GM04503 (cell line): ENCODE measurements at regions not wholly inside any gene's neighbourhood (a gene's known extent, or its start where the extent isn't known, plus 50 kb on each side); places are given as distances from the start of the nearest gene placed in this dataset.
"Not testable (repeated sequence)": the region's sequence is repeated elsewhere in the genome, so short reads cannot be mapped to it uniquely, and the experiment has no call there.

Source experiments
- DNase-seq: peaks from one replicate; pipeline ENCODE4 v3.0.0-alpha.2; 2012; ENCODE audit warnings: low read depth

- DNase-seq: not testable (repeated sequence)
Measured at GRCh38 chr1:121116522-121117297, 67.4 kb downstream of the FAM72B start.

GRCh38 chr1:121117298-121117611 lies 66.9 kb downstream of the FAM72B start:
- not testable (repeated sequence) for DNase-seq

GRCh38 chr1:121117622-121118479 lies 66.3 kb downstream of the FAM72B start:
- DNase-seq: peak; percentile 1
